HEK293 (cell line): ENCODE measurements at regions not wholly inside any gene's neighbourhood (a gene's known extent, or its start where the extent isn't known, plus 50 kb on each side); places are given as distances from the start of the nearest gene placed in this dataset.

ENCODE experiments used
- CTCF ChIA-PET: fragments of 350-600 bp; formaldehyde crosslinking; extraction: SDS; loops from one replicate; lab custom pipeline; 2021; ENCODE audit warnings: antibody characterized with exemption; lab: Yijun Ruan, JAX
- POLR2A ChIA-PET: fragments of 300-600 bp; formaldehyde crosslinking; extraction: SDS; loops from one replicate; lab custom pipeline; 2020; ENCODE audit warnings: antibody characterized with exemption, inconsistent platforms; lab: Yijun Ruan, JAX
- H3K27ac ChIP-seq: fragments of 200-500 bp; sonication (Bioruptor generic); 2 replicates; pipeline ENCODE4 v1.5.1; 2014; ENCODE audit warnings: low read depth, low read length, control low read depth, inconsistent platforms; ENCODE audit errors: extremely low read depth
- H3K36me3 ChIP-seq, 2 experiments: fragments of 200-500 bp in 1 of 2; sonication (Bioruptor generic) in 1 of 2; 1 replicate in 1 of 2; 2 replicates in 1 of 2; pipeline ENCODE4 v1.5.1; 2014 to 2017; ENCODE audit warnings: inconsistent platforms in 2 of 2, low read length in 2 of 2; ENCODE audit not compliant: control insufficient read depth in 2 of 2, insufficient read depth in 1 of 2
- H3K4me1 ChIP-seq: fragments of 200-500 bp; sonication (Bioruptor generic); 2 replicates; pipeline ENCODE4 v1.5.1; 2014; ENCODE audit warnings: mild to moderate bottlenecking, low read length, inconsistent platforms; ENCODE audit not compliant: control insufficient read depth, insufficient read depth
- H3K4me3 ChIP-seq: 2 replicates; pipeline ENCODE4 v1.5.1; 2011; ENCODE audit warnings: low read depth, mild to moderate bottlenecking, control low read depth, low read length, moderate library complexity
- H3K9me3 ChIP-seq: fragments of 200-500 bp; sonication (Bioruptor generic); 2 replicates; pipeline ENCODE4 v1.5.1; 2014; ENCODE audit warnings: low read depth, low read length, inconsistent platforms; ENCODE audit not compliant: control insufficient read depth, insufficient read depth
- ATF2 ChIP-seq: fragments of 450-650 bp; formaldehyde crosslinking; IDR thresholded peaks from 2 replicates; pipeline ENCODE4 v1.5.1; 2016; ENCODE audit warnings: missing biosample characterization, missing genetic modification characterization, low read depth
- GLIS1 ChIP-seq: fragments of 450-650 bp; formaldehyde crosslinking; IDR thresholded peaks from 2 replicates; pipeline ENCODE4 v1.5.1; 2016; ENCODE audit warnings: missing biosample characterization, missing genetic modification characterization
- HIC1 ChIP-seq: fragments of 450-650 bp; formaldehyde crosslinking; IDR thresholded peaks from 2 replicates; pipeline ENCODE4 v1.5.1; 2016; ENCODE audit warnings: missing biosample characterization, missing genetic modification characterization
- INSM2 ChIP-seq: fragments of 450-650 bp; formaldehyde crosslinking; IDR thresholded peaks from 2 replicates; pipeline ENCODE4 v1.5.1; 2016; ENCODE audit warnings: missing biosample characterization, missing genetic modification characterization
- KLF16 ChIP-seq: fragments of 450-650 bp; formaldehyde crosslinking; IDR thresholded peaks from 2 replicates; pipeline ENCODE4 v1.5.1; 2017; ENCODE audit warnings: missing biosample characterization, missing genetic modification characterization
- REPIN1 ChIP-seq: fragments of 450-650 bp; formaldehyde crosslinking; IDR thresholded peaks from 2 replicates; pipeline ENCODE4 v1.5.1; 2017; ENCODE audit warnings: missing biosample characterization, missing genetic modification characterization, low read depth
- ZBTB48 ChIP-seq: fragments of 450-650 bp; formaldehyde crosslinking; IDR thresholded peaks from 2 replicates; pipeline ENCODE4 v1.5.1; 2016; ENCODE audit warnings: missing biosample characterization, missing genetic modification characterization
- ZNF138 ChIP-seq: fragments of 450-650 bp; formaldehyde crosslinking; IDR thresholded peaks from 2 replicates; pipeline ENCODE4 v1.5.1; 2016; ENCODE audit warnings: missing biosample characterization, missing genetic modification characterization, borderline replicate concordance
- ZNF175 ChIP-seq: fragments of 450-650 bp; formaldehyde crosslinking; IDR thresholded peaks from 2 replicates; pipeline ENCODE4 v1.5.1; 2016; ENCODE audit warnings: missing biosample characterization, missing genetic modification characterization
- ZNF18 ChIP-seq: fragments of 450-650 bp; formaldehyde crosslinking; IDR thresholded peaks from 2 replicates; pipeline ENCODE4 v1.5.1; 2016; ENCODE audit warnings: missing biosample characterization, missing genetic modification characterization
- ZNF335 ChIP-seq: fragments of 450-650 bp; formaldehyde crosslinking; conservative IDR thresholded peaks from 2 replicates; pipeline ENCODE4 v1.5.1; 2016; ENCODE audit warnings: missing biosample characterization, missing genetic modification characterization
- ZNF426 ChIP-seq: fragments of 450-650 bp; formaldehyde crosslinking; IDR thresholded peaks from 2 replicates; pipeline ENCODE4 v1.5.1; 2017; ENCODE audit warnings: missing biosample characterization, missing genetic modification characterization, mild to moderate bottlenecking, inconsistent platforms, moderate library complexity
- ZNF501 ChIP-seq: fragments of 450-650 bp; formaldehyde crosslinking; IDR thresholded peaks from 2 replicates; pipeline ENCODE4 v1.5.1; 2016; ENCODE audit warnings: missing biosample characterization, missing genetic modification characterization
- ZNF529 ChIP-seq: fragments of 450-650 bp; formaldehyde crosslinking; IDR thresholded peaks from 2 replicates; pipeline ENCODE4 v1.5.1; 2017; ENCODE audit warnings: missing genetic modification characterization, missing biosample characterization; ENCODE audit not compliant: insufficient replicate concordance
- ZNF530 ChIP-seq: fragments of 450-650 bp; formaldehyde crosslinking; IDR thresholded peaks from 2 replicates; pipeline ENCODE4 v1.5.1; 2016; ENCODE audit warnings: low read depth, missing biosample characterization, missing genetic modification characterization
- ZNF580 ChIP-seq: fragments of 450-650 bp; formaldehyde crosslinking; IDR thresholded peaks from 2 replicates; pipeline ENCODE4 v1.5.1; 2016; ENCODE audit warnings: missing biosample characterization, missing genetic modification characterization
- ZNF654 ChIP-seq: fragments of 450-650 bp; formaldehyde crosslinking; IDR thresholded peaks from 2 replicates; pipeline ENCODE4 v1.5.1; 2016; ENCODE audit warnings: low read depth, missing biosample characterization, missing genetic modification characterization
- ZNF670 ChIP-seq: fragments of 450-650 bp; formaldehyde crosslinking; IDR thresholded peaks from 2 replicates; pipeline ENCODE4 v1.5.1; 2016; ENCODE audit warnings: missing biosample characterization, missing genetic modification characterization, low read depth
- ZNF76 ChIP-seq: fragments of 450-650 bp; formaldehyde crosslinking; IDR thresholded peaks from 2 replicates; pipeline ENCODE4; 2016; ENCODE audit warnings: low read depth, missing biosample characterization, missing genetic modification characterization, borderline replicate concordance

- Histone ChIP-seq H3K4me3 (no peak overlapping the region), H3K27ac (no peak overlapping the region)
- CTCF ChIA-PET: interaction anchor here (0.9 kb wide), 1 partner anchor 747 kb away, joined by 3 read pairs; no protein-coding TSS in a partner anchor
- TF ChIP-seq ZNF501: no peak
- TF ChIP-seq ZNF138 (tag by site-specific recombination): no peak
- no peak for TF ChIP-seq ZNF529 (tag by site-specific recombination)
- TF ChIP-seq INSM2 (tag by site-specific recombination): no peak
- no peak for TF ChIP-seq ZNF175 (tag by site-specific recombination)
- TF ChIP-seq KLF16 (tag by site-specific recombination): no peak
- no peak for TF ChIP-seq ZNF654 (tag by site-specific recombination)
- no peak for TF ChIP-seq ZNF580 (tag by site-specific recombination)
- TF ChIP-seq GLIS1 (tag by site-specific recombination): no peak
- no peak for TF ChIP-seq ZBTB48 (tag by site-specific recombination)
- no peak for TF ChIP-seq ZNF426 (tag by site-specific recombination)
- TF ChIP-seq ZNF530 (tag by site-specific recombination): no peak
- no peak for TF ChIP-seq ZNF18
- TF ChIP-seq ZNF670 (tag by site-specific recombination): no peak
- TF ChIP-seq ATF2 (tag by site-specific recombination): no peak
- TF ChIP-seq ZNF335: no peak
- TF ChIP-seq, all 188 proteins: peak for 0
- Histone ChIP-seq H3K36me3 (no peaks in the 10 kb centered on the region), H3K9me3 (no peaks in the 10 kb centered on the region), H3K4me1 (no peaks in the 10 kb centered on the region)
- POLR2A ChIA-PET: no interaction called here
Observed at GRCh38 chr1:82052563-82052962, 251.8 kb downstream of the ADGRL2 start.

GRCh38 chr1:82048596-82048995, 247.9 kb downstream of the ADGRL2 start:
- no peaks in the 10 kb centered on the region for H3K9me3 ChIP-seq
- POLR2A ChIA-PET: no interaction called here
- no peaks in the 10 kb centered on the region for H3K36me3 ChIP-seq
- no peak overlapping the region for H3K4me3 ChIP-seq
- no peaks in the 10 kb centered on the region for H3K4me1 ChIP-seq
- no peak overlapping the region for H3K27ac ChIP-seq
- TF ChIP-seq ZNF138 (tag by site-specific recombination) (no peak), ZNF76 (tag by site-specific recombination) (no peak), REPIN1 (tag by site-specific recombination) (no peak), HIC1 (no peak)
- TF ChIP-seq, all 188 proteins: peak for 0
- CTCF ChIA-PET: no interaction called here
